ENCODE measurements at regions not wholly inside any gene's neighbourhood (a gene's known extent, or its start where the extent isn't known, plus 50 kb on each side); places are given as distances from the start of the nearest gene placed in this dataset.
"Not testable (repeated sequence)": the region's sequence is repeated elsewhere in the genome, so short reads cannot be mapped to it uniquely, and the experiment has no call there.

DNA sequence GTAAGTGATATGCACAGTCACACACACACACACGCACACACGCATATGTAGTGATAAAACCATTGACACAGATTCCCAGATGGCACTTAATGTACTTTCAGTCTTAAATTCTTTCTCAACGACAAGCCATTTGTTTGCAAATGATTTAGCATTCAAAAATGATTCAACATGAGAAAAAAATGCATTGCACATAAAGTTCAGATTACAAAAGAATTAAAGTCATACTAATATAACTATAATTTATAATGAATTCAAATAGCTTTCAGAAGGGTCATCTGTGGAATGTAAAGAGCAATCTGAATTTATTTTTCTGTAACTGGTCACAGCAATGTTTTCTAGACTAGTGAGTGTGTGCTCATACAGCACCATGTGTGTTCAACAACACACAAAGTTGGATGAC, 521.6 kb upstream of the ZNF337 start:
- no peak for DNase-seq (ENCODE audit: low read depth in 3 of 3, low spot score in 2 of 3)

DNA sequence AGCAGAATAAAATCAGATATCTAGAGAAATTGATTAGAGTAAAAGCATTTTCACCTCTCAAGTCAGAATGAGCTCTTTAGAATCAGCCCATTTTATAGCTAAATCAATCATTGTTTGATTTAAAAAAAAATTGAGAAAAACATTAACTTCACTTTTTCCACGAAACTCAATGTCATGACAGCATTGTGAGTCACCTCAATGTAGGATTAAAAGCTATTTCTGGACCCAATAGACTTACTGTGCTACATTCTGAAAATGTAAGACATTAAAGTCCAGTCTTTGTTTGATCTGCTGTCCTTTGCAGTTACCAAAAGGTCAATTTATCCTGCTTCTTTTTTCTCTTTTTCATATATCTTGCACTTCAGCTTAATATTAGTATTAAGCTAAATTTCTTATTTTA, 519.4 kb upstream of the ZNF337 start:
- DNase-seq (ENCODE audit: low read depth in 3 of 3, low spot score in 2 of 3), result no peak

DNA sequence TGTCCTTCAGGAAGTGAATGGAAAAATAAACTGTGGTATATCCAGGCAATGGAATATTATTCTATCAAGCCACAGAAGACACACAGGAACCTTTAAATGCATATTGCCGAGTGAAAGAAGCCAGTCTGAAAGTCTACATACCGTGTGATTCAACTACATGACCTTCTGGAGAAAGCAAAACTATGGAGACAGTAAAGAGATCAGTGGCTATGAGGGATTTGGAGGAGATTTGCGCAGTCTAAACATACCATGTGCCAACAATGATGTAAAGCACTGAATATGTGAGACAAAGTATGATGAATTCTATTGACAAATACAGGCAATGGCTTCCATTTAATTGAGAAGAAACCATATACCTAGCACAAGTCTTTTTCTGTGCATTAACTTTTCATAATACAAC, 518.3 kb upstream of the ZNF337 start:
- no peak for DNase-seq (ENCODE audit: low read depth in 3 of 3, low spot score in 2 of 3)

DNA sequence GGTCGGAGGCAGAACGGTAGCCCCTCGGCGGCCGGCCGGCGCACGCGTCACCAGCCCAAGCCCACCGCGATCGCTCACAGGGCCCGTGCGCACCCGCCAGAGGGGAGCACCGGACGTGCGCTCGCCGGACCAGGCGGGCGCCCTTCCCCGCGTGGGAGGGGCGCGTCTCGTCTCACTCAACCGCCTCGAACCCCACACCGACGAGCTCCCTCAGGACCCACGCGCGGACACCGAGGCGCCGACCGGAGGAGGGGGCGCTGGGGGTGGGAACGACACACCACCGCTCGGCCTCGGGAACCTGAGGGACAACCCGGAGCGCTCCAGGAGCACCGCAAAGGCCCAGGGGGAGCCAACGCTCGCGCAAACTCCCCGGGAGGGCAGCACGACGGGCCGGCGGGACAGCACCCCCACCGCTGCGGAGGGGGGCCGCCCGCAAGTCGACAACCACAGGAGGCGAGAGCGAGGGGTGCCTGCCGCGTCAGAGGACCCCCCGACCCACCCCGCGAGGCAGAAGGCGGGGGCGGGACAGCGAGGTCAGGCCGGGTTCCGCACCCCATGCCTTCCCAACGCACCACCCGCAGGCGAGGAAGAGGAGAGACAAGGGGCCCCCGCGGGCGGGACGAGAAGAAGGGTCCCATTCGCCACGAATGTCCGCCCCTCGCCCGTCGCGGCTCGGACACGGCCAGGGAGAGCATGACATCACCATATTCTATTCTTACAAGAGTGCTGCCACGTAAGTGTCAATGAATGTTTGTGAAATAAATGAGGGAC, 512.7 kb upstream of the ZNF337 start:
- no peak for DNase-seq (ENCODE audit: low read depth in 3 of 3, low spot score in 2 of 3)

DNA sequence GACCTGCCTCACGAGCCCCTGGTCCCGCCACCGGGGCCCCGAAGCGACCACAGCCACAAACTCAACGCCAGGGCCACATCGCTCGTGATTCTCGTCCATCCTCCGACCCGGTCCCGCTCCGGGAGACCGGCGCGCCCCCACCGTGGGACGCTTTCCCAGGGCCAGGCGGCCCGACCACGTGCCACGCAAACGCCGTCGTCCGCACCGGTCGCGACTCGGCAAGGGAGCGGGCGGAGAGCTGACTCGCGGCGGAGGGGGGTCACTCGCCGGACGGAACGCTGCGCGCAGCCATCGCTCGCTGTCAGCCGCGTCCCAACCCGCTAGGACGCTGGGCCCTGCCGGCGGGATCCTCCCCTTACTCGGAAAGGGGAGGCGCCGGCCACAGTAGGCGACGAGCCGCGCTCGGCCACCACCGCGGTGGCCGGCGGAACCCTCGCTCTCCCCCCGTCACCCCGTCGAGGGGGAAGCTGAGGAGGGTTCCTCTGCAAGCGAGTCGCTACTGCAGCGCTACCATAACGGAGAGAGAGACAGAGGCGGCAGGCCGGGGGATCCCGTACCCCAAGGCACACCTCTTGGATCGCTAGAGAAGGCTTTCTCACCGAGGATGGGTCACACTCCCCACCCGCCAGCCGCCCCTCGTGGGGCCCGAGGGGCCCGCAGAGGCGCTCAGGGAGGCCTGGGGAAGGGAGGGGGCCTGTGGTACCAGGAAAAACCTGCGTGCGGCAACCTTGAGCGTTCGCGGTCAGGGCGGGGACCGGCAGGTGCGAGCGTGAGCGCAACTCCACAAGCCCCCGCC, 511.8 kb upstream of the ZNF337 start:
- DNase-seq (ENCODE audit: low read depth in 3 of 3, low spot score in 2 of 3), result no peak

DNA sequence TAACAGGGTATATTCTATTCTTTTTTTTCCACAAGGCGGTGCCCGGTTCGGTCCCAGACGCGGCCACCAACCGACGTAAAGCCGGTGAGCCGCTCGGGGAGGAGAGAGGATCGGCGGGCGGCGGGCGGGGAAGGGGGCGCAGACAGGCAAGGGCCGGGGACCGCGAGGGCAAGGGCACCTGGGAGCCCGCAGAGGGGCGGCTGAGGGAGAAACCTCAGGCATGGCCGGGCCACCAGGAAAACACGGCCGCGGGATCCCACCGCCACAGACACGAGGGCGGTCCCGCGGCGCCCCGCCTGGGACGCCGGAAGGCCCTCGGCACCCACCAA, 511.3 kb upstream of the ZNF337 start:
- DNase-seq (ENCODE audit: low read depth in 3 of 3, low spot score in 2 of 3), result not testable (repeated sequence)

DNA sequence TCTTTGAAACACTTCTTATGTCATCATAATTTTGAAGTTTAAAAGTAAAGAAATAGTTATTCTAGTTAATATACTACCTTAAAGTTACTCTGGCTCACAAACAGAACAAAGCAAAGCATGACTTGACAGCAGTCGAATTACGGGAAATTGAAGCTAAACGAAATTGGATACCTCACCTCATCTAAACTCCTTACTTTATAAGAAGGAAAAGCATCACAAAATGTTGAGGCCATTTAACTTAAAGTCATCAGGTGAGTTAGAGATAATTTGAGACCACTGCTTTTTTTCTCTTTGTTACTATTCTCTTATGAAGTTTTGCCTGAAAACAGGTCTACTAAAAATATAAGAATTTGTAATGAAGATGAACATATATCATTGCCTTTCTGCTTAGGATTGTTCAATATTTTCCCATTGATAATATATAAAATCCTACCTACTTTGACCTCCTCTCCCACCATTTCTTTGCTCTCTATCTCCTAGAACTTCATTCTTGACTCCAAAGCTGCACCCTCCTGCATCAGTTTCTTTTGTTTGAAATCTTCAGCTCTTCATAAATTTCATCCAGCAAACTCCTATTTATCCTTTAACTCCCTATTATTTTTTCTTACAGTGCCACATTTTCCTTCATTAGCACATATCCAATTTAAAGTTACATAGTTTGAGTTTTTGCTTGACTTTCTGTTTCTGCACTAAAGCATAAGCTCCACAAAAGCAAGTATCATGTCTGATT, 510.7 kb upstream of the ZNF337 start:
- DNase-seq (ENCODE audit: low read depth in 3 of 3, low spot score in 2 of 3), result no peak

DNA sequence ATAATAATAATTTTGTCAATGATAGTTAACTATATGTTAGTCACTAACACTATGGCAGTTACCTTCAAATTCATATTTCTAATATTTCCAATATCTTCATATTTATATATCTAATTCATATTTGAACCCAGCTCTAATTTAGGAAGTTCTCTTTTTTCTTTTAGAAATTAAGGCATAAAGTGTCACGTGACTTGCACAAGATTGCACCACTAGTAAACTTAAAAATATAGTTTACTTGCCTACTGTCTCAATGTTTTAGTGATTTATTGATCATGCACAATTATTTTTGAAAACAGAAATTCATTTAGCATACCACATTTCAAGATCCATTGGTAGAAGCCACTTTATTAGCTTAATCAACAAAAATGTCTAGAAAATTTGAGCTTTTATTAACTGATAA, 508.7 kb upstream of the ZNF337 start:
- DNase-seq (ENCODE audit: low read depth in 3 of 3, low spot score in 2 of 3), result no peak

DNA sequence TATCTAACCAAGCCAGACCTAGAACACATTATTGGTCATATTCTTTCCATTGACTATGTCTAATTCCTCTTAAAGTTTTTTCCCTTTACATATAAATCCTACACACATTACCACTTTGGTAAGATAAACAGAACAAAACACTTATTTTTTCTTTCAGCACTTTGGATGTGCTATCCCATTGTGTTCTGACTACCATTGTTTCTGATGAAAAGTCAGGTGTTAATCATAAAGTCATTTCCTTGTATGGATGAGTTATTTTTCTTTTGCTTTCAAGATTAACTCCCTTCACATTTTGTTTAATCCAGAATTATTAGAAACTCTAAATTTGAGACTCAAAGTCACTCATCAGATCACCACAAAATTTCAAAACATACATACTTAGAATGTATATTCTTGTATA, 504.4 kb upstream of the ZNF337 start:
- DNase-seq (ENCODE audit: low read depth in 3 of 3, low spot score in 2 of 3), result not testable (repeated sequence)

DNA sequence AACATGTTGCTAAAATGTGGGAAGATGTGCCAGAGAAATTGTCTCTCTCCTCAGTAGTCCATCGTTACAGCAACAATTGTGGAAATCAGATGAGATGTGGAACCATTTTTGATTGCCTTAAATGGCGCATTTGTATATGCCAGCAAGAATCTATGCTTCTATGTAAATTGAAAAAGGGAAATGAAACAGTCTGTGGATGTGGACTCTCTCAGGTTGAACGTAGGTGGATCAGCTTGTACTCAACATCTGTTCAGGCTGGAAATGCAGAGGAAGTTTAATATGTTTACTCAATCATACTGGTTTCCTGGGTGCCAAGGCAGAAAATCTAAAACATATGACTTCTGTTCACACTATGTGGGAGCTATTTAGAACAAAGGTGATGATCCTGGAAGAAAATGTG, 490.7 kb upstream of the ZNF337 start:
- DNase-seq (ENCODE audit: low read depth in 3 of 3, low spot score in 2 of 3), result not testable (repeated sequence)

DNA sequence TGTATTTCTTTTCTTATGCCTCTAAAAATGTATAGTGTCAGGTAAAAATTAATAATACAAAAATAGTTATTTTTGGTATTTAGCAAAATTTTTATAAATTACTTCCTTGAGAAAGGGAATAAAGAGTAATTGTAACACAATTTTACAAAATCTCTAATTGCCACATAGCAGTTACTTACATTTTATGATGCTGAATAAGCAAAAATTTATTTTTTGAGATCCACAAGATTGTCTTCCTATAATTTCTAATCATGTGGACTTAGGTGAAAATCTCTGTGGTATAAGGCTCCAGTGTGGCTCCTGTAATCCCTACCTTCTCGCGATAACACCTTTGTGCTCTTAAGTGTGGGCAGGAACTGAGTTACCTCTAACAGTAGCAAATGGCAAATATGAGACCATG, 487.1 kb upstream of the ZNF337 start:
- DNase-seq (ENCODE audit: low read depth in 3 of 3, low spot score in 2 of 3), result not testable (repeated sequence)

DNA sequence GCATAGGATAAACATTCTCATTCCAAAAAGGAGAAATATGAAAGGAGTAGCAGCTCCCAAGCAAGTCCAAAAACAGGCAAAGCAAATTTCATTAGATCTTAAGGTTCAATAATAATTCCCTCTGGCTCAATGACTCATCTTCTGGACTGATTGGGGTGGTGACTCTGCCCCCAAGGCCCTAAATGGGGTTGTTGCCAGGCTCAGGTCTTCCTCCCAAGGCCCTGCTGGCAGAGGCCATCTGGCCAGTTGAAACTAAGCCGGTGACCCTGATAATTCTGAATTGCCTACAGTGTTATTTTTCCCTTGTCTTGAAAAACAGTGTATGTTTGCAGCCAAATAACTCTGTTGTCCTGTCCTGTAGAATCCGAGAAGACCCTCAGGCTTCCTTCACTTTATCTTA, 484.7 kb upstream of the ZNF337 start:
- DNase-seq (ENCODE audit: low read depth in 3 of 3, low spot score in 2 of 3), result not testable (repeated sequence)

DNA sequence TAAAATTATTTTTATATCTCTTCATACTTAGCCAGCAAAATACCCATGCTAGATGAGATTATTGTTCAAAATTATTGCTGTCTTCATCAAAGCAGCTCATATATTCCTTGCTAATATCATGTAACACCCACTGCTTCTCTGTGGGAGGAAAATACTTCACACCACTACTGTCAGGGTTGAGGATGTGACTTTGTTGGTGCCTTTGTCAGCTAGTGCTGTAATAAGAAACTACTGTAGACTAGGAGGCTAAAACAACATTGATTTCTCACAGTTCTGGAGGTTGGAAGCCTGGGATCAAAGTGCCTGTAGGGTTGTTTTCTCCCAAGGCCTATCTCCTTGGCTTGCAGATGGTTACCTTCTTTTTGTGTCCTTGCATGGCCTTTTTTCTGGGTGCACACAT, 475.2 kb upstream of the ZNF337 start:
- DNase-seq (ENCODE audit: low read depth in 3 of 3, low spot score in 2 of 3), result not testable (repeated sequence)

DNA sequence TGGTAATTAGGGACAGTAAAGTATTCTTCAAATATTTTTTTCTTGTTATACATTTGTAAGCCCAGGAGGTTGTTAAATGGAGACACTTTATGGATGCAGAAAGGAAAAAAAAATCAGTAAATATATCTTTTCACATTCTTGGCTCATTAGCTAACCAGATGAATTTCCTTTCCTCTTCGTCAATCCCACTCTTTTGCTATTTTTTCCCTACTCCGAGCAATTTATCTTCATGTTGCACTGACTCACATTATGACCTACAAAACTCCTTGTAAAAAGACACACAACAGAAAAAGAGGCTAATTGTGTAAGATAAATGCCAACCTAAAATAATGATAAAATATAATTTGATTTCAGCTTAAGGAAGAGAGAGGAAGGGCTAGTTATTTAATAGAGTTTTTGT, 472.9 kb upstream of the ZNF337 start:
- DNase-seq (ENCODE audit: low read depth in 3 of 3, low spot score in 2 of 3), result no peak

DNA sequence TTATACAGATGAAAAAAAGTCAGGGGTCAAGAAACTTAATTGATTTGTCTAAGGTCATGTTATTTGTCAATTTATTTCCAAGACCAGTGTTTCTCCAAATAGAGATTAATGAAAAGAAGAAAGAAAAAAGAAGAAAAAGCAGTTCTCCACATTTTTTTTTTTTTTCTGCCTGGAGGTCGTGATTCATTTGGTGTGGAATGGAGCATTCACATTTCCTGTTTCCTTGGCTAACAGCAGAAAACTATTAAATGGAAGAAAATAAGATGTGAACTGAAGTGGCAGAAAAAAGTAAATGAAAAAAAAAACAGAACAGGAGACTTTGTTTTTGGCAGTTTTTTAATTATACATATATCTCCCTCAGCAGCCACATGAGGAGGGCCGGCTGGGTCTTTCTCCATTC, 470.8 kb upstream of the ZNF337 start:
- DNase-seq (ENCODE audit: low read depth in 3 of 3, low spot score in 2 of 3), result no peak

DNA sequence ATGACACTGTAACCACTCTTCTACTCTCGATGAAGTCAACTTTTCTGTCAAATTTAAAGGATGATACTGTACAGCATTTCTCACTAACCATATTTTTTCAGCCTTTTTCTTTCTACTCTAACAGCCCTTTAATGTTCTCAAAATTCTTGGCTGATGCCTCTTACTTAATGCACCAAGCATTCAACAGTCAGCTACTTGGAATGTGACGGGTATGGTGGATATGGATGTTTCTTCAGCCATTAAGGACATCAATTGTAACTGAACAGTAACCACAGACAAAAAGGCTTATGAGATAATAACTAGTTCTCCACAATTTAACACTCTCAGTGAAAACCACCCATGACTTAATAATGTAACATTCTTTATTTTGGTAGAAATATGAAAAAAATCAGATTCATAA, 467.2 kb upstream of the ZNF337 start:
- DNase-seq (ENCODE audit: low read depth in 3 of 3, low spot score in 2 of 3), result no peak

DNA sequence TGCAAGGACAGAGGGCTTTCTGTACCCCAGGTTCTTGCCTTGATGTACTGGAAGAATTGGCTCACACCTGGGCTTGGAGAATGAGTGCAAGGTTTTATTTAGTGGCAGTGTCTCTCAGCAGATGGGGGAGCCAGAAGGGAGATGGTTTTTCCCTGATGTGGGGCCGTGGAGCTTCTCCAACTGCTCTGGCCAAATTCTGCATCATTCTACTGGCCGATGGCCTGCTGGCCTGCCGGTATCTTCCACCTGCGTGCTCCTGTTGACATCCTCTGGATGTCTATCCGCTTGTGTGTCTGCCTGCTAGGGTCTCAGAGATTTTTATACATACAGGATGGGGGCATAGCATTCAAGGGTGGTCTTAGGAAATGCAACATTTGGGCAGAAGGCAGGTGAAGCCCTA, 466.5 kb upstream of the ZNF337 start:
- not testable (repeated sequence) for DNase-seq (ENCODE audit: low read depth in 3 of 3, low spot score in 2 of 3)

DNA sequence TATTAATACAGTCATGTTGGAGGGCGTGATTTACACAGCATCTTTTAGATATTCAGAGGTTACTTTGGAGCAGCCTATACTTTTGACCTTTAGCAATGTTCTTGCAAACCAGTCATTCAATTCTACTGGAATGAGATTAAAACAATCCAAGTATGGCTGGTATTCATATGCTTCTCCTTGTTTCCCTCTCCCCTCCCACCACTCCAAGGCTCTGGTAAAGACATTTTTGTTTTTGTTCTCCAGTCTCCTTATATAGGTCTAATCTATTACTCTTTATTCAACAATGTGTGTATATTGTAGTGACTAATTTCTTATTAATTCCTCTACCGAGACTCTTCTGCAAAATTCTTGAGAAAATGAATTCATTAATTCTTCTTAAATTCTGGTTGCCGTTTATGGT, 465.1 kb upstream of the ZNF337 start:
- not testable (repeated sequence) for DNase-seq (ENCODE audit: low read depth in 3 of 3, low spot score in 2 of 3)

DNA sequence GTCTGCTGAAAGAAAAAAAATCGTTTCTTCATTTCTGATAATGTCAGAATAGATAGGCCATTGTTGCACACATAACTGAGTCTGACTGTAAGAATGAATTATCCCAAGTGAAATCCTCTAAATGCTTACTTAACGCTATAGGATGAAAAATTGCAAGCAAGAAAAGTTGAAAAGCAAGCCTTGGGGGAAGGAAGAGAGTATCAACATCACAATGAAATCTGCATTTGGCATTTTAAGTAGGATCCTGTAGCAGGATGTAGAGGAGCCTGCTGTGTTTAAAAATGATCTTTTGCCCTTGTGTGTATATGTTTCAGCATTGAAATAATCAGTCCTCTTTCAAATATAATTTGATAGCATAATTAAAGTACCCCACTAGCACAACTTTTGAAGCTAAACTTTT, 464.3 kb upstream of the ZNF337 start:
- not testable (repeated sequence) for DNase-seq (ENCODE audit: low read depth in 3 of 3, low spot score in 2 of 3)

DNA sequence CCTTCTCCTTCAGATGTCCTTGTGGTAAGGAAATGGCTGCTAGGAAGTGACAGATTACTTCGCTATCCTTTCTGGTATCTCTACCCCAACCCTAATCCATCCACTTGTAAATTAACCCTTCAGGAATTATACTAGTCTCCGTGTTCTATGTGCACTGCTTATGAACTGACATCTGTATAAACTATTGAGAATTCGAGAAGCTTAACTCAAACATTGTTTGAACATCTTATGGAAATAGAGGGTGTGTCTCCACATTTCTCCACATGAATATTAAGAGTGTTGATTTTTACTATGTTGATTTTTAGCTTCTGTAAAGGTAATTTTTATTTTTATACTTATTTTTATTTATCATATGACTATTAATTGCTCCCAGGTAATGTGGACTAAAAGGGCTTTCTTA, 457.6 kb upstream of the ZNF337 start:
- no peak for DNase-seq (ENCODE audit: low read depth in 3 of 3, low spot score in 2 of 3)

DNA sequence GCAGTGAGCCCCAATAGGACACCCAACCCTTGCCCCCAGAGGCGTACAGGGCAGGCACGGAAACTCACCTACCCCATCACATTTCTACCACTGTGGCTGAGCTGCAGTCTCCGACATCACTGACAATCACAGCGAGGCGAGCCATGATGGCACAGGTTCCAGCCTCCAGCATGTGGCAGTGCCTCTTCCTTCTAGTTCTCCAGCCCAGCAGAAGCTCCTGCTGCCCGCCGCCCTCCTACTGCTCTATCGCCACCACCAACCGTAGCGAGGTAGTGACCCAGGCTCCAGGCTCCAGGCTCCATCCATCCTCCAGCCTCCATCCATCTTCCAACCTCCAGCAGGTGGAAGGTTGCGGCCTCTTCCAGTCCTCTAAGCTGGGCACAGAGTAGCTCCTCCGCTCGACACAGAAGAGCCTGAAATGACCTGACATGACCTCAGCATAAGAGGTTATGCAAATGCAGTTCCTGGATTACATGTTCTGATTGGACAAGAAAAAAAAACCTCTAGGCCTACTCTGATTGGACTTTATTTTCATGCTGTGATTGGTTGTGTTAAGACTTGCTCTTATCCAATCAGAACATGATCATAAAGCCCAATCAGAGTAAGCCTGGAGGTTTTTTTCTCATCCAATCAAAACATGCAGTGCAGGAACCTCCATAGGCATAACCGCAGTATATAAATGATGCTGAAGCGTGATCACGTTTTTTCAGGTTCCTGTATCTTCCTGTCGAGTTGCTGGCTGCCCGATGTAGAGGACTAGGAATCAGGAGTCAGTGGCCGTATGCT, 438.9 kb upstream of the ZNF337 start:
- DNase-seq (ENCODE audit: low read depth in 3 of 3, low spot score in 2 of 3), result no peak
